BLaER1 treated with 17β-estradiol and CSF1 and Interleukin-3, amounts not matched to agents 10 nM and 100 nM (cell line): ENCODE measurements at regions not wholly inside any gene's neighbourhood (a gene's known extent, or its start where the extent isn't known, plus 50 kb on each side); places are given as distances from the start of the nearest gene placed in this dataset.

Experiments used
- H3K27ac ChIP-seq, 11 experiments: shearing (Covaris generic); formaldehyde crosslinking; 2 replicates each; pipeline ENCODE4 v1.8.1; 2022
- H3K27me3 ChIP-seq, 11 experiments: shearing (Covaris generic); formaldehyde crosslinking; 2 replicates each; pipeline ENCODE4 v1.8.1; 2022
- H3K36me3 ChIP-seq, 11 experiments: shearing (Covaris generic); formaldehyde crosslinking; 2 replicates each; pipeline ENCODE4 v1.8.1; 2022
- H3K4me1 ChIP-seq, 10 experiments: shearing (Covaris generic); formaldehyde crosslinking; 2 replicates each; pipeline ENCODE4 v1.8.1; 2022
- H3K4me2 ChIP-seq, 11 experiments: shearing (Covaris generic); formaldehyde crosslinking; 2 replicates each; pipeline ENCODE4 v1.8.1; 2022
- H3K4me3 ChIP-seq, 10 experiments: shearing (Covaris generic); formaldehyde crosslinking; 2 replicates each; pipeline ENCODE4 v1.8.1; 2022
- H3K9ac ChIP-seq, 11 experiments: shearing (Covaris generic); formaldehyde crosslinking; 2 replicates each; pipeline ENCODE4 v1.8.1; 2022
- H3K9me3 ChIP-seq, 11 experiments: shearing (Covaris generic); formaldehyde crosslinking; replicated peaks in 1 of 11; 2 replicates each; pipeline ENCODE4 v1.8.1; 2022
- H4K20me1 ChIP-seq, 11 experiments: shearing (Covaris generic); formaldehyde crosslinking; 2 replicates each; pipeline ENCODE4 v1.8.1; 2022
- Cebpa-rat ChIP-seq, 11 experiments: shearing (Covaris generic); IDR thresholded peaks; 2 replicates each; pipeline ENCODE4 v1.8.1; 2022

- Histone ChIP-seq H3K9me3 (no peaks in the 10 kb centered on the region), H3K9ac (no peak overlapping the region), H4K20me1 (no peaks in the 10 kb centered on the region), H3K4me3 (no peak overlapping the region), H3K4me2 (no peak overlapping the region), H3K4me1 (no peaks in the 10 kb centered on the region), H3K27ac (no peak overlapping the region), H3K27me3 (no peaks in the 10 kb centered on the region), H3K36me3 (no peaks in the 10 kb centered on the region)
- no peak for TF ChIP-seq Cebpa-rat (IDR thresholded peaks at IDR 0.05)
These were observed 1018.0 kb downstream of the CDH18 start for GRCh38 chr5:18970000-18970399.

- H3K9ac ChIP-seq, result no peak overlapping the region
- H3K27me3 ChIP-seq, result no peaks in the 10 kb centered on the region
- H3K4me3 ChIP-seq, result no peak overlapping the region
- TF ChIP-seq Cebpa-rat (IDR thresholded peaks at IDR 0.05), result no peak
- H3K9me3 ChIP-seq, result no peaks in the 10 kb centered on the region
- peaks cover 0 to 4% (median 0%) of the 10 kb centered on the region in 10 experiments; a peak in 1 of 20 replicates for H3K4me1 ChIP-seq
- no peaks in the 10 kb centered on the region for H4K20me1 ChIP-seq
- H3K4me2 ChIP-seq, result no peak overlapping the region
- no peak overlapping the region for H3K27ac ChIP-seq
- no peaks in the 10 kb centered on the region for H3K36me3 ChIP-seq
These were observed 1015.8 kb downstream of the CDH18 start for GRCh38 chr5:18972177-18972576.

- H3K4me3 ChIP-seq, result no peak overlapping the region
- H3K27ac ChIP-seq, result no peak overlapping the region
- no peak for TF ChIP-seq Cebpa-rat (IDR thresholded peaks at IDR 0.05)
- H3K4me1 ChIP-seq, result peaks cover 0 to 4% (median 0%) of the 10 kb centered on the region in 10 experiments; a peak in 1 of 20 replicates
- H3K4me2 ChIP-seq, result no peak overlapping the region
- H3K36me3 ChIP-seq, result no peaks in the 10 kb centered on the region
- no peak overlapping the region for H3K9ac ChIP-seq
- H4K20me1 ChIP-seq, result no peaks in the 10 kb centered on the region
- H3K9me3 ChIP-seq, result no peaks in the 10 kb centered on the region
- no peaks in the 10 kb centered on the region for H3K27me3 ChIP-seq
These were observed 1012.4 kb downstream of the CDH18 start for GRCh38 chr5:18975624-18976023.

- Histone ChIP-seq H3K9ac (no peak overlapping the region), H3K27ac (no peak overlapping the region), H3K9me3 (0 out of 22 replicates have a peak, but pooled peaks cover 0 to 4% (median 0%) of the 10 kb centered on the region in 11 experiments), H3K27me3 (no peaks in the 10 kb centered on the region), H3K36me3 (no peaks in the 10 kb centered on the region), H3K4me3 (no peak overlapping the region), H3K4me2 (no peak overlapping the region), H3K4me1 (peaks cover 0 to 4% (median 0%) of the 10 kb centered on the region in 10 experiments; a peak in 1 of 20 replicates), H4K20me1 (no peaks in the 10 kb centered on the region)
- no peak for TF ChIP-seq Cebpa-rat (IDR thresholded peaks at IDR 0.05)
These were observed 1010.1 kb downstream of the CDH18 start for GRCh38 chr5:18977880-18978279.

GRCh38 chr5:18984559-18985080 is 1003.4 kb downstream of the CDH18 start:
- Histone ChIP-seq H3K4me3 (no peak overlapping the region), H3K9me3 (0 out of 22 replicates have a peak, but pooled peaks cover 0 to 4% (median 0%) of the 10 kb centered on the region in 11 experiments), H3K27me3 (no peaks in the 10 kb centered on the region), H3K4me1 (no peaks in the 10 kb centered on the region), H3K4me2 (no peak overlapping the region), H3K27ac (no peak overlapping the region), H3K9ac (no peak overlapping the region), H4K20me1 (no peaks in the 10 kb centered on the region), H3K36me3 (no peaks in the 10 kb centered on the region)
- TF ChIP-seq Cebpa-rat (IDR thresholded peaks at IDR 0.05), result no peak

- Histone ChIP-seq H3K27ac (no peak overlapping the region), H3K9me3 (0 out of 22 replicates have a peak, but pooled peaks cover 0 to 4% (median 0%) of the 10 kb centered on the region in 11 experiments), H3K4me3 (no peak overlapping the region), H3K9ac (no peak overlapping the region), H3K27me3 (no peaks in the 10 kb centered on the region), H4K20me1 (no peaks in the 10 kb centered on the region), H3K36me3 (no peaks in the 10 kb centered on the region), H3K4me1 (no peaks in the 10 kb centered on the region), H3K4me2 (no peak overlapping the region)
- TF ChIP-seq Cebpa-rat (IDR thresholded peaks at IDR 0.05), result no peak
These were observed 1002.7 kb downstream of the CDH18 start for GRCh38 chr5:18985171-18985758.

- no peak overlapping the region for H3K9ac ChIP-seq
- no peak overlapping the region for H3K27ac ChIP-seq
- no peak for TF ChIP-seq Cebpa-rat (IDR thresholded peaks at IDR 0.05)
- no peaks in the 10 kb centered on the region for H3K27me3 ChIP-seq
- H3K36me3 ChIP-seq, result no peaks in the 10 kb centered on the region
- H3K4me1 ChIP-seq, result no peaks in the 10 kb centered on the region
- H3K4me2 ChIP-seq, result no peak overlapping the region
- no peaks in the 10 kb centered on the region for H4K20me1 ChIP-seq
- H3K4me3 ChIP-seq, result no peak overlapping the region
- 0 out of 22 replicates have a peak, but pooled peaks cover 0 to 4% (median 0%) of the 10 kb centered on the region in 11 experiments for H3K9me3 ChIP-seq
These were observed 1000.9 kb downstream of the CDH18 start for GRCh38 chr5:18987101-18987500.

GRCh38 chr5:18990852-18991251 is 997.1 kb downstream of the CDH18 start:
- TF ChIP-seq Cebpa-rat (IDR thresholded peaks at IDR 0.05), result no peak
- Histone ChIP-seq H3K27ac (no peak overlapping the region), H3K4me3 (no peak overlapping the region), H3K4me1 (no peaks in the 10 kb centered on the region), H4K20me1 (no peaks in the 10 kb centered on the region), H3K9ac (no peak overlapping the region), H3K4me2 (no peak overlapping the region), H3K27me3 (no peaks in the 10 kb centered on the region), H3K36me3 (no peaks in the 10 kb centered on the region), H3K9me3 (no peaks in the 10 kb centered on the region)

GRCh38 chr5:18992264-18992663 is 995.7 kb downstream of the CDH18 start:
- H4K20me1 ChIP-seq, result no peaks in the 10 kb centered on the region
- no peaks in the 10 kb centered on the region for H3K36me3 ChIP-seq
- H3K4me1 ChIP-seq, result no peaks in the 10 kb centered on the region
- no peak for TF ChIP-seq Cebpa-rat (IDR thresholded peaks at IDR 0.05)
- no peaks in the 10 kb centered on the region for H3K27me3 ChIP-seq
- H3K9me3 ChIP-seq, result no peaks in the 10 kb centered on the region
- H3K4me2 ChIP-seq, result no peak overlapping the region
- H3K27ac ChIP-seq, result no peak overlapping the region
- no peak overlapping the region for H3K4me3 ChIP-seq
- H3K9ac ChIP-seq, result no peak overlapping the region

- no peak overlapping the region for H3K4me2 ChIP-seq
- H4K20me1 ChIP-seq, result no peaks in the 10 kb centered on the region
- H3K36me3 ChIP-seq, result no peaks in the 10 kb centered on the region
- H3K4me3 ChIP-seq, result no peak overlapping the region
- no peak overlapping the region for H3K9ac ChIP-seq
- H3K27ac ChIP-seq, result no peak overlapping the region
- no peak for TF ChIP-seq Cebpa-rat (IDR thresholded peaks at IDR 0.05)
- no peaks in the 10 kb centered on the region for H3K4me1 ChIP-seq
- H3K27me3 ChIP-seq, result no peaks in the 10 kb centered on the region
- no peaks in the 10 kb centered on the region for H3K9me3 ChIP-seq
These were observed 988.5 kb downstream of the CDH18 start for GRCh38 chr5:18999478-18999877.
